ENCODE measurements at regions not wholly inside any gene's neighbourhood (a gene's known extent, or its start where the extent isn't known, plus 50 kb on each side); places are given as distances from the start of the nearest gene placed in this dataset.

DNA sequence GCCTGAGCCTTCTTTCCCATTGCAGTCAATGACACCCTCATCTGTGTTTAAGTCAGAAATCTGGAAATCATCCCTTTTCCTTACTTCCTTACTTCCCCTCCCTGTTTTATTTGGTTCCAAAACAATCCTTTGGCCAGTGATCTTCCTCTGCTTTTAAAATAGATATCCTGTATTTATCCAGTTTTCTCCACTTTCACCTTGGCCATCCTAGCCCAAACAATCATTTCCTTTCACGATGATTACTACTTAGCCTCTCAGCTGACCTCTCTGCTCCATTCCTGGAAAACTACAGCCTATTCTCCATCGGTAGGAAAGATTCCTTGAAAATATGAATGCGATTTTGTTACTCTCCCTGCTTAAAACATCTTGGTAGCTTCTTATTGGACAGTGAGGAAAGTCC is 565.4 kb downstream of the TLR4 start:
- ATAC-seq, result no peak
- TF ChIP-seq ZNF565 (CRISPR knock-in tag; conservative IDR thresholded peaks at IDR 0.05; ENCODE audit: low read depth) (no peak), PPARA (CRISPR knock-in tag; IDR thresholded peaks at IDR 0.05; ENCODE audit: borderline replicate concordance) (no peak), ZNF70 (CRISPR knock-in tag; IDR thresholded peaks at IDR 0.05) (no peak)

GRCh38 chr9:118271331-118271730 is 567.1 kb downstream of the TLR4 start:
- TF ChIP-seq TSHZ2 (CRISPR knock-in tag; IDR thresholded peaks at IDR 0.05) (no peak), SNAI2 (CRISPR knock-in tag; IDR thresholded peaks at IDR 0.05) (no peak), GLIS3 (CRISPR knock-in tag; IDR thresholded peaks at IDR 0.05) (no peak), ZNF8 (CRISPR knock-in tag; IDR thresholded peaks at IDR 0.05) (no peak), CSDC2 (CRISPR knock-in tag; IDR thresholded peaks at IDR 0.05) (no peak), TCF4 (CRISPR knock-in tag; IDR thresholded peaks at IDR 0.05; ENCODE audit: borderline replicate concordance) (no peak), RARB (CRISPR knock-in tag; IDR thresholded peaks at IDR 0.05) (no peak), TOX (CRISPR knock-in tag; IDR thresholded peaks at IDR 0.05; ENCODE audit: borderline replicate concordance) (no peak), ZC3H10 (CRISPR knock-in tag; IDR thresholded peaks at IDR 0.05) (no peak)
- TF ChIP-seq, protein P1, sequence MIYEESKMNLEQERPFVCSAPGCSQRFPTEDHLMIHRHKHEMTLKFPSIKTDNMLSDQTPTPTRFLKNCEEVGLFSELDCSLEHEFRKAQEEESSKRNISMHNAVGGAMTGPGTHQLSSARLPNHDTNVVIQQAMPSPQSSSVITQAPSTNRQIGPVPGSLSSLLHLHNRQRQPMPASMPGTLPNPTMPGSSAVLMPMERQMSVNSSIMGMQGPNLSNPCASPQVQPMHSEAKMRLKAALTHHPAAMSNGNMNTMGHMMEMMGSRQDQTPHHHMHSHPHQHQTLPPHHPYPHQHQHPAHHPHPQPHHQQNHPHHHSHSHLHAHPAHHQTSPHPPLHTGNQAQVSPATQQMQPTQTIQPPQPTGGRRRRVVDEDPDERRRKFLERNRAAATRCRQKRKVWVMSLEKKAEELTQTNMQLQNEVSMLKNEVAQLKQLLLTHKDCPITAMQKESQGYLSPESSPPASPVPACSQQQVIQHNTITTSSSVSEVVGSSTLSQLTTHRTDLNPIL (CRISPR knock-in tag; IDR thresholded peaks at IDR 0.05; ENCODE audit: low read depth), result no peak
- TF ChIP-seq, protein P2, sequence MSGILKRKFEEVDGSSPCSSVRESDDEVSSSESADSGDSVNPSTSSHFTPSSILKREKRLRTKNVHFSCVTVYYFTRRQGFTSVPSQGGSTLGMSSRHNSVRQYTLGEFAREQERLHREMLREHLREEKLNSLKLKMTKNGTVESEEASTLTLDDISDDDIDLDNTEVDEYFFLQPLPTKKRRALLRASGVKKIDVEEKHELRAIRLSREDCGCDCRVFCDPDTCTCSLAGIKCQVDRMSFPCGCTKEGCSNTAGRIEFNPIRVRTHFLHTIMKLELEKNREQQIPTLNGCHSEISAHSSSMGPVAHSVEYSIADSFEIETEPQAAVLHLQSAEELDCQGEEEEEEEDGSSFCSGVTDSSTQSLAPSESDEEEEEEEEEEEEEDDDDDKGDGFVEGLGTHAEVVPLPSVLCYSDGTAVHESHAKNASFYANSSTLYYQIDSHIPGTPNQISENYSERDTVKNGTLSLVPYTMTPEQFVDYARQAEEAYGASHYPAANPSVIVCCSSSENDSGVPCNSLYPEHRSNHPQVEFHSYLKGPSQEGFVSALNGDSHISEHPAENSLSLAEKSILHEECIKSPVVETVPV (CRISPR knock-in tag; IDR thresholded peaks at IDR 0.05), result no peak
- no peak for ATAC-seq

DNA sequence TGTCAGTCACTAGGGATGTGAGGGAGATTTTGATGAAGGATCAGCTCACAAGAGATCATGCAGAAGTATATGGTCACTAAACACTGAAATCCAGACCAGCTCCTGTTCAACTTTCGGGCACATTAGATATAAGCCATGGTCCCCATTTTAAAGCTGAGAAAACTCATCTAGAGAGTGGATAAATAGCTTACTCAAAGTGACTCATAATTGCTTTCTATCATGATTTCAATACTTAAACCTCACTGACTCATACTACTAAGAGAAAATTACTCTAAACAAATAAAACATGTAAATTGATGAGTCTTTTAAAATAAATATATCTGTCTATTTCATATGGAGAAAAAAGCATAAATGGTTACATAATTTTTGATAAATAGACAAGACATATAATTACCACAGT is 567.7 kb downstream of the TLR4 start:
- TF ChIP-seq GLIS3 (CRISPR knock-in tag; IDR thresholded peaks at IDR 0.05) (no peak), TCF4 (CRISPR knock-in tag; IDR thresholded peaks at IDR 0.05; ENCODE audit: borderline replicate concordance) (no peak), TSHZ2 (CRISPR knock-in tag; IDR thresholded peaks at IDR 0.05) (no peak), ZFP3 (CRISPR knock-in tag; IDR thresholded peaks at IDR 0.05) (no peak), ZNF70 (CRISPR knock-in tag; IDR thresholded peaks at IDR 0.05) (no peak), ZC3H10 (CRISPR knock-in tag; IDR thresholded peaks at IDR 0.05) (no peak)
- no peak for ATAC-seq

- ATAC-seq, result no peak
- TF ChIP-seq GLIS3 (CRISPR knock-in tag; IDR thresholded peaks at IDR 0.05) (no peak), ZFP3 (CRISPR knock-in tag; IDR thresholded peaks at IDR 0.05) (no peak), TOX (CRISPR knock-in tag; IDR thresholded peaks at IDR 0.05; ENCODE audit: borderline replicate concordance) (no peak), OSR1 (CRISPR knock-in tag; IDR thresholded peaks at IDR 0.05) (no peak), ZFP30 (CRISPR knock-in tag; IDR thresholded peaks at IDR 0.05) (no peak), POU6F1 (CRISPR knock-in tag; IDR thresholded peaks at IDR 0.05; ENCODE audit: borderline replicate concordance, low read depth) (no peak)
Observed at GRCh38 chr9:118273048-118273447, 568.8 kb downstream of the TLR4 start.
